Superior temporal gyrus (tissue), 1 donor: ENCODE measurements at regions not wholly inside any gene's neighbourhood (a gene's known extent, or its start where the extent isn't known, plus 50 kb on each side); places are given as distances from the start of the nearest gene placed in this dataset.
A peak's percentile ranks its signal among the peaks of the same experiment; 100 is the strongest.
"Not testable (repeated sequence)": the region's sequence is repeated elsewhere in the genome, so short reads cannot be mapped to it uniquely, and the experiment has no call there.

Experiments used
- DNase-seq: peaks from one replicate; pipeline ENCODE4 v3.0.0-alpha.2; 2016; ENCODE audit errors: extremely low spot score

DNA sequence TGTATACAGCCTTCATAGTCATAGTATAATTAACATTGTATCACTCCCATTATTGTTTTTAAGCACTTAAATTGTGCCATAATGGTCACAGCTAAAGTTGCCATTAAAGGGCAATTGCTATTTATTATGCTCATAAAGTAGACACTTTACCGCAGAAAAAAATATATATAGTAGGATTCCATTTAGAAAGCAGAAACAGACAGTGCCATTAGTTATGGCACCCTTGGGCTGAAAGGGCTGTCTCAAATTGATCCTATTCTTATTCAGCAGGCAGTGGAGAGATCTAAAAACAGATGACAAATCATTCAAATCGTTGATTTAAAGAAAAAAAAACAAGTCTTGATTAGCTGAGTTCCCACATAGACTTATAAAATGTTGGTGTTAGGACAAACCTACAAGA is 514.2 kb upstream of the ROBO2 start:
- no peak for DNase-seq

DNA sequence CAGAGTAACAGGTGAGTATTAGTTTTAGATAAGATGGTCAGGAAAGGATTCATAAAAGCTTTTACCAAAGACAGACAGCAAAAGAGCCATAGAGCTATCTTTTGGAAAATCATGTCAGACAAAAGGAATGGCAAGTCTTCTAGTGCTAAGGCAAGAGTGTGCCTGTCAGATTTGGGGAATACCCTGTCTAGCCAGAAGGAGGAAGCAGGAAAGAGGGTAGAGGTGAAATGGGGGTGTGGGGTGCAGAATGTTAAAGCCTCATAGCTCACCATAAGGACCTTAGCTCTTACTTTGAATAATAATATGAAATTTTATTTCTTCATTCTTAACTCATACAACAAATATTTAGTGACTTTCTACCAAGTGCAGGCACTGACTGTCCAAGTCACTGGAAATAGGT is 512.1 kb upstream of the ROBO2 start:
- no peak for DNase-seq

DNA sequence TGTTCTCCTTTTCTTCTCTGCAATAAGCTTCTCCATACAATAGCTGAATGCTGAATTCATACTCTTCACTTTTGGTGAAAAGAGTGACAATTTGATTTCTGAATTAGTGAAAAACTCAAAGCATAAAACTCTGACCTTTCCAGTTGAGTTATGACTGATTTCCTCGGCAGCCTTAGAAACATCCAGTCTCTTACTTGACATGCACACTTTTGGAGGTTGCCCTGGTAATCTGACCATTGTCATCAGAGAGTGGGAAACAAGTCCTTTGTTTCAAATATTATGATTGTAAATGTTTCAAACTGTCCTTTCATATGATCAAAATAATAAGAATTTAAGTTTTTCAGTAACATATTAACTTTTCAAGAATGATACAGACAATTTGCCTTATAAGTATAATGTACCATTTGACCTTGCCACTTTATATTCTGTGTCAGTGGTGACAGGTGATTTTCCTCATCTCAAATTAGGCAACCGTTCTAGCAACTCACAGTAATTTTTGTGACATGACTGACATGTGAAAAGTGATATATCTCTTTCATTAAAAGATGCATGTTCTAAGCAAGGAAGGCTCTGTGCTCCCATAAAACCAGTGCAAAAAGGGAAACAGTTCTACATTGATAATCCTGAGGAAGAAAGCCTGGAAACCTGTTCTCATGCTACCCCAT is 507.6 kb upstream of the ROBO2 start:
- DNase-seq, result no peak

DNA sequence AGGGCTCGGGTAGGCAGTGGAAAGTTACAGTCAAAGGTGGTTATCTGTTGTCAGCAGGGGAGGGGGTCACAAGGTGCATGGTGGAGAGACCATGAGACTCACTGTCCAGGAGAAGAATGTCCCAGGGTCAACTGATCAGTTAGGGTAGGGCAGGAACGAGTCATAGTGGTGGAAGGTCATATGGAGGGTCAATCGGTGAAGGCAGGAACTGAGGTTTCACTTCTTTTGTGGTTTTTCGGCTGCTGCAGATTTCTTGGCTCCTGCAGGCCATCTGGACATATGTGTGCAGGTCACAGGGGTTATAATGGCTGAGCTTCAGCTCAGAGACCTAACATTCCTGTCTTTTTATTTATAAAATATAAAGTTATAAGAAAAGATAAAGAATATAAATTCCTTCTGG is 506.2 kb upstream of the ROBO2 start:
- DNase-seq, result not testable (repeated sequence)

DNA sequence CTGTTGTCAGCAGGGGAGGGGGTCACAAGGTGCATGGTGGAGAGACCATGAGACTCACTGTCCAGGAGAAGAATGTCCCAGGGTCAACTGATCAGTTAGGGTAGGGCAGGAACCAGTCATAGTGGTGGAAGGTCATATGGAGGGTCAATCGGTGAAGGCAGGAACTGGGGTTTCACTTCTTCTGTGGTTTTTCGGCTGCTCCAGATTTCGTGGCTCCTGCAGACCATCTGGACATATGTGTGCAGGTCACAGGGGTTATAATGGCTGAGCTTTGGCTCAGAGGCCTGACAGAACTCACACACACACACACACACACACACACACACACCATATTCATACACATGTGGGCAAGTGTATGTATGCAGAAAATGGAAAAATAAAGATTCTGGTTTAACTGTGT is 502.0 kb upstream of the ROBO2 start:
- not testable (repeated sequence) for DNase-seq

DNA sequence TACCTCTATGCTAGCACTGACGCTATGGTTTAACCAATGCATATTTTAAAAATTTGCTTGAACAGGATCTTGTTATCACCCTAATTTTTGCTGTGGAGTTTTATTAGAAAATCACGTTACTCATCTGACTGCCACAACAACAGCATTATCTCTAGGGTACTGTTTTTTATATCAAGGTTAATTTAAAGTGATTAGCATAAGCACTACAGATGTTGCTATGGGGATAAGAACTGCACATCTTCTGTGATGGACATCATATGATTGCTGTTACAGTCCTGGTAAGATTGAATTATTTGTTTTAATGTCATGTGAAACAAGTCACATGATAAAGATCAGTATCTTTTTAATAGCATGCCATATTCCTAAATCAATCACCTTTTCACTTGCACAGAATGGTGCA is 492.2 kb upstream of the ROBO2 start:
- no peak for DNase-seq

DNA sequence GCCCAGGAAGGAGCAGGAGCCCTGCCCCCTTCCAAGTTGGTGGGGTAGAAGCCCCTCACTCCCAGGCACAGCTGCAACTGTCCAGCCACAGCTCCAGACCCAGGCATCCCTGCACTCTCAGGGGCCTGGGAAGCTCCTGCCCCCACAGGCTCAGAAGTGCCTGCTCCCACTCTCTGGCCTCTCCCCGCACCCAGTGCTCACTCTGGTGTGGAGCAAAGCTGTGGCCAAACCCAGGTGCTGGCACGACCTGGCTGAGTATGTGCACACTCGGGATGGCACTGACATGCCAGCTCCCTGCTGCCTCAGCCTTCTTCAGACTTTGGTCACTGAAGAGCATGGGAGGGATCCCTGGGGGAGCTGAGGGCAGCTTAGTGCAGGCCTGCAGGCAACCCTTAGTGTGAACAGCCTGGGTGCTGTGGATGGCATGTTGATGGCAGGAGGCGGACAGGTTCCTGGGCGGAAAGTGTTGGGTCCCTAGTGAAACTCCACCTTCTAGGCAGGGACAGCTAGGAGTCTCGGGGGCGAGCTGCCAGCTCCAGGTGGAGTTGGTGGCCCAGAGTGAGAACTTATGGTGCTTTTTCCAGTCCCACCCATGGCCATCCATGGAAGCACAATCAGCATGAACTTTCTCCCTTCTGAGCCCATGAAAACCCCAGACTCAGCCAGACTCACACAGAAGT is 489.2 kb upstream of the ROBO2 start:
- DNase-seq, result no peak

DNA sequence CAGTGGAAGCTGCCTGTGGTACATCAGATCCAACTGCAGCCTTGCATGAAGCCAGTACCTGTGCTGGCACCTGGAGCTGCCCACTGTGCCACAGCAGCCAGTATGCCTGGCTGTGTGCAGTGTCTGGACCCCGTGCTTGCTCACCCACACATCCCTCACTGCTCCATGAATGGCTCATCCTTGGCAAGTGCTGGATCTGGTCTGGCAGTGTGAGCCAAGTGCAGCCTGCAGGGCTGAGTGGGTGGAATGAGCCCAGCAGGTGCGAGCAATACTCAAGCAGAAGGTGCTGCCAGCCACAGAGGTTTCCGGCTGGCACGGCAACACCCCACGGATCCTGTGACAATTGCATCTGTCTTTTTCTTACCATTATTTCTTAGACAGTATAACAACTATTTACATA is 488.2 kb upstream of the ROBO2 start:
- no peak for DNase-seq

DNA sequence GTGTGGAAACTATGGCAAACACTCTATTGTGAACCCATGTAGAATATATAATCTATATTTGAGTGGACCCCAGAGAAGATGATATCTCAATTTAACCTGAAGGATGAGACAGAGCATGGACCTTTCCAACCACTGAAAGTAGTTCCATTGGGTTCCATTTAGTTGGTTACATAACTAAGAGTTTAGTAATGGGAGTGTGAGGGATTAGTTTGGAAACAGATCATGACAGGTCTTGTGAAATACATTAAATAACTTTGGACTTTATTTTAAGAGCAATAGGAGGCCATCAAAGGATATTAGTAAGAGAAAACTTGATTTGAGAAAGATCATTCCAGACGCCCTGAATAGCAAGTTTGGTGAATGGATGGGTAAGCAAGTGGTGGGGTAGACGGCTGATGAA is 487.2 kb upstream of the ROBO2 start:
- DNase-seq, result no peak

DNA sequence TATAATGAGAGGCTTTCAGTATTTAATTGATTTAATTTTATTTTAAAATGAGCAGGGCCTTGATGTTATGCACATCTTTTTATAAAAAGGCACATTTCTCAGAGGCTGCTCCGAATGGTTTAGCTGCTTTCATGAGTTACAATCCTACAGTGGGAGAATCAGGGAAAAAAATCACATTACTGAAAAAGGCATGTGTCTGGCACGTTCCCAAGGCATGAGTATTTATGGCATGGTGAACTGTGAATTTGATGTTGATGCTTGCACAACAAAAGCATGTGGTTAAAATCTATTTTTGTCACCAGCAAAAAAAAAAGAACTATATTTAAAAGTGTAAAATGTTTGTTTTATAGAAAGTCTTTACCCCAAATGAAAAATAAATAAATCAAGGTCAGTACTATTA is 485.2 kb upstream of the ROBO2 start:
- no peak for DNase-seq

DNA sequence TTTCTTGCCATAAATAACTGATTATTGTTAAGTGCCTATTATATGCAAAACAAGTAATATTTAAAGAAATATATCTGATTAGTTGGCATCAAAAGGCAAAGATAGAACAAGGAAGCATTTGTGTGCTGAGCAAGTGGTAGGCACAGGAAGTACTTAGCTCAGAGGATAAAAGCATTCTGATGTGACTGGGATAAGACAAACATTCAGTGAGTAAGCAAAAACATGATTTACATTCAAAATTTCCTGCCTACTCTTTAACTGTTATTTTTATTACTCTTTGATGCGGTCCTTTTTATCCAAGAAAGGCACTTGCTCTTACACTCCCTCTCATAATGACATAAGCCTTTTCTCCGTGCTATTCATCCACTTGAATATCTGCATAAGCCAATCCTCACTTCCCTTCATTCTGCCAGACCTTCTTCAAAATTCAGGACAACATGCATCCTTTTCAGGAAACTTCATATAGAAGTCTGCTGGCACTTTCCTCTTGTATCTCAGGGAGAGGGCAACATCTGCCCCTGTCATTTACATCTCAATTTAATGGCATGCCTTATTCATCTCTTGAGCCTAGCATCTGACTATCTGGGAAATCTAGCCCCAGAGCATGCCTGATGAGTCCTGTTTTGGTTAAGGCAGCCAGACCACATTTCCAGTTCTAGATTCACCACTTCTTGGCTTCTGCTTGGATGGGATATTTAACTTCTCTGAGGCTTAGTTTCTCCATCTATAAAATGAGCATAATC is 478.2 kb upstream of the ROBO2 start:
- peak; percentile 38 for DNase-seq

DNA sequence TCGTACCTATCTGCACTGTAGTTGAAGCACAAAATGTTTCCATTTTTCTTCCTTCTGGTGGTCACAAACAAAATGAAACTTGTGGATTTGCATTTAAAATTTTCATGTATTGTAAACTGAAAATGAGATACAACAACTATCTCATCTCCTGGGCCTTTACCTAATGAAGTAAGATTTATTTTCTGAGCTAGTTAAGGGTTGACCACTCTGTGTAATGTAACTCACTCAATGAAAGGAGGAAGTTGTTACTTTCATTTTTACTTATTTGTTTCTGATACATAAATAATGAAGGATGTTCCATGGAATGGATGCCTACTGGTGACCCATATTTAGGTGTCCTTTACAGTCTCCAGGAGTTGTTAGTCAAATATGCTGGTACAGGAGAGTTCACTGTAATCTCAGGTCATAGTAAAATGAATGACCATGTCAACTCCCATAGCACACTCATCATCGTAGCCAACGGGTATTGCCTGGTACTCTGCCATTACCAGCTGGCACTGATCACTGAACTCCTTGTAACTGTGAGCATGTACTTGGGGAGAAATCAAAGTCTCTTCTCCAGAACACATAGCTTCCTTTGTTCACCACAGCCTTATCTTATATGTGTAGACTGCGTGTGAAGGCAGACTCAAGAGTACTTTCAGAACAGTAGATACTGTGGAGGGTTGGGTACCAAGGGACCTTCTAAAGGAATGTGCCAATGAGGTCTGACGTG is 474.2 kb upstream of the ROBO2 start:
- DNase-seq, result no peak

DNA sequence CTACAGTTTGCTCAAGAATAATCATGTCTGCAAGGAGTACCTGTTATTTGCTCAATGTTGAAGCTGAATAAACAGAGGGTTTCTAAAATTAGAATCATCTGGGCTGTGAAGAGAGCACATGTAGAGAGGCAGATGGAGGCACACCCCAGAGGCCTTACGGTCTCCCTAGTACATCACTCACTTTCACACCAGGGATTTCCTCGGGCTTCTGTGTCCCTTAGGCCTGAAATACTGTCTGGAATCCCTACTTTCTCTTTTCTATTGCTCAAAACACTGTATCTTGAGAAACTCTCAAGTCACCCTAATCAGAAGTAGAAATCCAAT is 473.7 kb upstream of the ROBO2 start:
- DNase-seq, result no peak

DNA sequence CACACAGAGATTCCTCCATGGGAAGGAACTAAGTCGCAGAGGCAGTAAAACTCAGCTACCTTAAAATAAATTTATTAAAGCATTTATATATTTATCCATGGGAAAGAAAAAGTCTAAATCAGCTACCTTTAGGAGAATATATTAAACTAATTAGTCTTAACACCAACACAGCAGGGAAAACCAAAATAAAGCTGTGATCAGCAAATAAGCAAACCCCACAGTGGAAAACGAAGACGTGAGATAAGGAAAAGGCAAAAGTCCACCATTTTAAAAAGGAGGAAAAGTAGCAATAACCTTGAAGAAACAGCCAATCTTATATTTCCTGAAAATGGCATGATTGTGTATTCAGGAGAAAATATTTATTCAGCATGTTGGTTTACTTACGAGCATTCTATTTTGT is 473.0 kb upstream of the ROBO2 start:
- no peak for DNase-seq

DNA sequence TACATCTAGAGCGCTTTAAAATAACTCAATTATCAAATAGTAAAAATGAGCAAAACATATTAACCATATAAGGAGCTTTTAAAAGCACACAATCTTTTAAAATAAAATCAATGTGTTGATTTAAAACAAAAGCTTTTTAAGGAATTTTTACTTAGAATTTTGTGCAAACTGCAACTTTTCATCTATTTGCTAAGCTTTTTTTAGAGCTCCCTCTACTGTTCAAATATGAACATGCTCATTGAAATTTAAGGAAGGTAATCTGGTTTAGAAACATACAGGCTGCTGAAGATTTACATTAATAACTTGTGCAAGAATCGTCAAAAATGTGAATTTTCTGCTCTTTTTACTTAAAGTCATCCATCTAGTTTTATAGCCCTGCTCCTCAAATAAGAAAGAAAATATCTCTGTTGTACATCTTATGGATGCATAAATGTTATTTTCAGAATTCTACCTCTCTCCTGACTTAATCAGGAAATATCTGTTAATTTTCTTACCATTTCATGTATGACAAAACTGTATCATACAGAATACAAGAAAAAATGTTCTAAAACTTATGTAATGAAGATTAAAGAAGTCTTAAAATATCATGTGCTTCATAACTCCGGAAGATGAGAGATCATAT is 469.4 kb upstream of the ROBO2 start:
- DNase-seq, result peak; percentile 80

DNA sequence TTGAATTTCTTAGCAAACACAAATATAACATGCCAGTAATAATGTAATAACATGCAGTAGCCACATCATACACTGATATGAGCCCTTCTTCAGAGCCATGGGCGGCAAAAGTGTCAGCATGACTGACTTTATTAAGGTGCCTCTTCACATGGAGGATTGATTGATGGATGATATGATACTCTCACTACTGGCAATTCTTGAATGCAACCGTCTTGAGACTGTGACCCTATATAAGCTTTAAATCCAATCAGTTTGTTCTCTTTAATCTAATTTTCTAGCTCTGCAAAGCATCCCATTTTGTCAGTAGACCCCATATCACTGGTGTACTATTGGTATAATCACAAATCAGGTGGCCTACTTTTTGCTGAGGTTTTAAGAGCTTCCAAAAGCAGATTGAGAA is 463.7 kb upstream of the ROBO2 start:
- DNase-seq, result no peak

DNA sequence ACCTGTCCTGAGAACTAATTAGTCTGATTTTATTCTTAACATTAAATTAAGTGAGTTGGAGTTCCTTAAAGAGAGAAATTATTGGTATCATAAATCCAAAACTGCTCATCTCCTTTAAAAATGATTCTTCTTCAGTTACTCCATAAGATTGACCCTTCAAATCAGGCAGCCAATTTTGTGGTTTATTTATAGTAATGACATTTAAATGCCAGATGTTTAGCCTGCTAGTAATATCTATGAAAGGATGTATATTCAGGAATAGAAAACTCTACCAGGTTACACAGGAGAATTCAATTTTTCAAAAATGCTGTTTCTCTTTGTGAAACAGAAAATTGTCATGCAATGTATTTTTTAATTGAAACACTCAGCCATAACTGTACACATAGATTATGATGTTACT is 457.8 kb upstream of the ROBO2 start:
- no peak for DNase-seq

DNA sequence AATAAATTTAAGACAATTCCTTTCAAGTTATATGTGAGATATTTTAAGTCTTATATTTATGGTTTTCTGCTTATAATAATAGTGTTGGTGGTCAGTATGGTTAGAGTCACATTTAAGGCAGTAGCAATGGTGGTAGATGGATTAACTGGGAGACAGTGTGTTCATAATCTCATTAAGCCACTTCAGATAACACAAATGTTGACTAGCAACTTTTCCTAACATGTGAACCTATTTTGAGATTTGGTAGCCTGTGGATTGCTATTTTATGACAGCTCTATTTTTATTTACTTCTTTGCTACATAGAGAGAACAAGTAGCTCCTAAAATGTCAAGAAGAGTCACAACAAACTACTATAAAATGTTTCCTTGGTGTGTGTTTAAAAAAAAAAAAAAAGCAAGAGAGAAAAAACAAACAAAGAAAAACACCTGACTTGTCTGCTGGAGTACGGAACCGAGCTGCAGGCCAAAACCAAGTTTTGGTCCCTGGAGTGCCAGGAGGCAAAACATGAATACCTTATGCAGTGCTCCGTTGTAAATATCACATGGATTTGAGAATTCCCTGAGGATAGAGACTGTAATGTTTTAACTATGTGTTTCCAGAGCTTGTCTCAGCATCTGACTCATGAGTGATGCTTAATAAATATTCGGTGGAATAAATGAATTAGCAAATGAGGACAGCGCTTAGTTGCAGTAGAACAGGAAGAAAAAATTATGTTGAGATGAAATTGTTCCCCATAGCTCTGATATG is 457.1 kb upstream of the ROBO2 start:
- no peak for DNase-seq

DNA sequence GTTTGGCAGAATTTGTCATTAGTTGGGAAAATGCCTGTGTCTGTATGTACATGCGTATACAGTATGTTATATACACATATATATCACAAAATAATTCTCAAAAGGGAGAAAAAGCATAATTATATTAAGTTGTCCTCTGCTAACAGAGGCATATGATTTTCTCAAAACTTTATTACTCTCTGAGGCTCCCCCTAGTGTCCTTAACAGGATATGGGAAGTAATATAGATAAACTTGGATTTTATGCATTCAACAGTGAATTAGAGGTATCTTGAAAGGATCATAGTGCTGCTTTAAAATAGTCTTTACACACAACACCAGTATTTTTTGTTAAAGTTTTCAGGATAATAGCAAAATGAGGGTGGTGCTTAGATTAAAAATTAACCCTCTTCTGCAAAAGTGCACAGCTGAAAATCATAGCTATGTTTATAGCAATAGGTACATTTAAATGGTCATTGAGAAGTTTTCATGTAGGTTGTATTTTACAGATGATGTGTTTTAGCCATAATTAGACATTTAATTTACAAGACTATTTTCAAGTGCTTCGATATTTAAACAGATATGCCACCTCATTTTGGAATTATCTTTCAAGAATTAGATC is 454.0 kb upstream of the ROBO2 start:
- DNase-seq, result peak; percentile 59

DNA sequence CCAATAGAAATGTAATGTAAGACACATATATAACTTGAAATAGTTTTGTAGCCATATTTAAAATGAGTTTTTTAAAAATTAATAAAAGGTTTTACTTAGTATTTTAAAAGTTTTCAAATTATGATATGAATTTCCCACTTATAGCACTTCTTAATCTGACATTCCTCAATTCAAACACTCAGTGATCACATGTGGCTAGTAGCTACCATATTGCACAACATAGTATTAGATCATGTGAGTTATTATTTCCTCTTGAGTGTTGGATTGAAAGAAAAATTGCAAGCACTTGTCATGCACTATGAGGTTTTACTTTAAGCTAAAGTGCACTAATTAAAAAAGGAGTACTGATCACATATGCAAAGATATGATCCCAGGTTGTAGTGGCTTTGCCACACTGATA is 453.4 kb upstream of the ROBO2 start:
- DNase-seq, result no peak

DNA sequence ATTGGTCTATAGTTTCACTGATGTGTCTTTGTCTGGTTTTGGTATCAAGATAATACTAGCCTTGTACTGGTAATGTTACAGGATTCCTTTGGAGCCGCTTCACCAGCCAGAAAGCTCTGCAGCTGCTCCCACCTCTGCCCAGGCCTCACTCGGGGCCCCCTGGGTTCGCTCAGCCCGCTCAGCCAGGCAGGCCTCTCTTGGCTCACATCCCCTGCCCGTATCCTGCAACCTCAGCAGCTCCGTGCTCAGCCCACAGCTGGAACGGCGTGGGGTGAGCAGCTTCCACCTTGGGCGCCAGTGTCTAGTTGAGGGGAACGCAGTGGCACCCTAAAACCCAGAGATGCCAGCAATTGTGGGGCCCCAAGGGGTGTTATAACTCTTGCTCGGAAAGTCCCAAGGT is 429.7 kb upstream of the ROBO2 start:
- DNase-seq, result no peak
